ENCODE measurements at regions not wholly inside any gene's neighbourhood (a gene's known extent, or its start where the extent isn't known, plus 50 kb on each side); places are given as distances from the start of the nearest gene placed in this dataset.

DNA sequence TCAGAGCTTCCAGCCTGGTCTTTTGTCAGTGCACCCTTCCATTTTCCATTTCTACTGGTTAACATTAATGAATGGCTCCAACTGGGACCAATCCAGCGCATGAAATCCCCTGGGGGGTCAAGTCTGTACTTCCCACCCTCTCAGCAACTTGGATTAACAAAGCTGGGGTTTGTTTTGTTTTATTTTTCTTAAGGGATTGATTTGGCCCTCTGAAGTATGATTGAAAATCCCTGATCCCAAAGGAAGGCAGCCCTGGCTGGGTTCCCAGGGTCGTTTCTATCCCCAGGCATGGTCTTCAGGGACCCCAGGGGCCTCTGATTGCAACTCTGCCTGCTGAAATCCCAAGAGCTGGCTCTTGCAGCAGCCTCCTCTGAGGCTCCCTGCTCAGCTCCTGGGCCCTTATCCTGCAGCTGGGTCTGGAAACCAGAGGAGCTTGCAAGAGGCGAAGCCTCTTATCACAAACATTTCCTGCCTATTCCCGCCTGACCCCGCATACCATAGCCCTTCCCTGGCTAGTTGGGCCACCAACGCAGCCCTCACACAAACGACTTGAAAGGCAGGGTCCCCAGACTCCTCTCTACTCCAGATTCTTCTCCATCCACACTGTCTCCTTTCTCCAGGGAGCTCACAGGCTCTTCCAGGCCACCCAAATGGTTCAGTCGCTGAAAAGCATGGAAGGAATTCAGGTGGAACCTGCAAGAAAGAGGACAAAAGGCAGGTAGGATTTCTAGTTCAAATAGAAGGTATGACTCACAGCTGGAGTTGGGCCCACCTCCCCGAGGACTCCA, 109.7 kb upstream of the PKDCC start:
- no peak for TF ChIP-seq POLR2A (IDR thresholded peaks at IDR 0.05)
- TF ChIP-seq, protein P1, sequence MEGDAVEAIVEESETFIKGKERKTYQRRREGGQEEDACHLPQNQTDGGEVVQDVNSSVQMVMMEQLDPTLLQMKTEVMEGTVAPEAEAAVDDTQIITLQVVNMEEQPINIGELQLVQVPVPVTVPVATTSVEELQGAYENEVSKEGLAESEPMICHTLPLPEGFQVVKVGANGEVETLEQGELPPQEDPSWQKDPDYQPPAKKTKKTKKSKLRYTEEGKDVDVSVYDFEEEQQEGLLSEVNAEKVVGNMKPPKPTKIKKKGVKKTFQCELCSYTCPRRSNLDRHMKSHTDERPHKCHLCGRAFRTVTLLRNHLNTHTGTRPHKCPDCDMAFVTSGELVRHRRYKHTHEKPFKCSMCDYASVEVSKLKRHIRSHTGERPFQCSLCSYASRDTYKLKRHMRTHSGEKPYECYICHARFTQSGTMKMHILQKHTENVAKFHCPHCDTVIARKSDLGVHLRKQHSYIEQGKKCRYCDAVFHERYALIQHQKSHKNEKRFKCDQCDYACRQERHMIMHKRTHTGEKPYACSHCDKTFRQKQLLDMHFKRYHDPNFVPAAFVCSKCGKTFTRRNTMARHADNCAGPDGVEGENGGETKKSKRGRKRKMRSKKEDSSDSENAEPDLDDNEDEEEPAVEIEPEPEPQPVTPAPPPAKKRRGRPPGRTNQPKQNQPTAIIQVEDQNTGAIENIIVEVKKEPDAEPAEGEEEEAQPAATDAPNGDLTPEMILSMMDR (IDR thresholded peaks at IDR 0.05), result no peak
- H3K4me1 ChIP-seq, result peaks cover 7 to 27% of the 10 kb centered on the region in 2 donors
- H3K9me3 ChIP-seq, result no peaks in the 10 kb centered on the region
- DNase-seq, result peak in 1 of 2 donors; percentile 32
- intact Hi-C loops (cut with DNase I; ENCODE audit: low total_unique reads), result loop anchor here (10.0 kb wide), 1 partner anchor 67 kb away; no protein-coding TSS in a partner anchor
- peak overlapping the region; percentile 76 to 77 for H3K27ac ChIP-seq
- H3K36me3 ChIP-seq, result no peaks in the 10 kb centered on the region
- H3K27me3 ChIP-seq, result no peaks in the 10 kb centered on the region
- no peak overlapping the region for H3K4me3 ChIP-seq

DNA sequence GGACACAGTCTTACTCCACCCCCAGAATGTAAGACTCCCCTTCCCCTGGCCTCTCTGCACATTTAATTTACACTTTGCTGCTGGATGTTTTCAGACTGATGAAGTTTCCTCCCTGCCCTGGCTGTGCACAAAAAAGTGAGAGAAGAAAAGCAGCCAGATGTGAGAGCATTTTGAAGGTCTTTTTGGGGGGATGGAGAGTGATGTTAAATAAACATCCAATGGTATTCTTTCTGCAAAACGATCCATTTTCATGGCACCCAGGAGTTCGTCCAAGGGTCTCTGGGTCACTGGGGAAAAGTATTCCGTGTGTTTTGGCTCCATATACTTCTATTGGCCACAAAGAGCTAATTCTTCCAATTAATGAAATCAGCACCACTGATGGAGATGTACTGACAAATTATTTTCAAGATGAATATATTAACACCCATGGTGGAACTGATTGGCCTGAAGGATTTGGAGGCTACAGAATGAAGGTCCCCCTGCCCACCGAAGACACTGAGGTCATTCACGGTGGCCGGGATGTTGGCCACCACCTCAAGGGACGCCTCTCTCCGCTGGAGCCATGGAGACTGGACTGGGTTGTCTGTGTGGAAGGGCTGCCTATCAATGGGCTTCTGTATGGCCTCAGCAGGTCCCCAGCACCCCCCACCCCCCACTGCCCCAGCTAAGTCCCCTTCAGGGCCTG, 107.6 kb upstream of the PKDCC start:
- intact Hi-C loops (cut with DNase I; ENCODE audit: low total_unique reads), result no loop called here
- Histone ChIP-seq H3K36me3 (no peaks in the 10 kb centered on the region), H3K4me1 (peaks cover 0 to 27% of the 10 kb centered on the region in 2 donors), H3K9me3 (no peaks in the 10 kb centered on the region), H3K4me3 (no peak overlapping the region), H3K27me3 (no peaks in the 10 kb centered on the region), H3K27ac (peak overlapping the region; percentile 76 to 77)
- no peak for DNase-seq
- TF ChIP-seq POLR2A (IDR thresholded peaks at IDR 0.05), result no peak

DNA sequence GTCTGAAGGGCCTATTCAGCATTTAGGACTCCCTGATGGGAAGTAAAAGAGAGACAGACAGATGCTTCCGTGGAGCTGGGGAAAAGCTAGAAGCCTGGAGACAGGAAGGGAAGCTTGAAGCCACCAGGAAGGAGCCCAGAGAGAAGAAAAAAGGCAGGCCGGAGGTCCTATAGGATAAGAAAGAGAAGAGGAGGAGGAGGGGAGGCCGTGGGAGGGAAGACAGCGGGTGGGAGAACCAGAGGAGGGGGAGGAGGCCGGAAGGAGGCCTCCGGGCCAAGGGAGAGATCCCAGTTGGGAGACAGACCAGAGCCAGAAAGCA, 107.1 kb upstream of the PKDCC start:
- intact Hi-C loops (cut with DNase I; ENCODE audit: low total_unique reads), result no loop called here
- Histone ChIP-seq H3K27me3 (no peaks in the 10 kb centered on the region), H3K4me3 (no peak overlapping the region), H3K9me3 (no peaks in the 10 kb centered on the region), H3K36me3 (no peaks in the 10 kb centered on the region), H3K27ac (peak overlapping the region; percentile 76 to 77), H3K4me1 (peaks cover 0 to 27% of the 10 kb centered on the region in 2 donors)
- peak; percentile 53 to 57 for DNase-seq
- TF ChIP-seq, protein P1 (IDR thresholded peaks at IDR 0.05), result no peak
- no peak for TF ChIP-seq POLR2A (IDR thresholded peaks at IDR 0.05)

DNA sequence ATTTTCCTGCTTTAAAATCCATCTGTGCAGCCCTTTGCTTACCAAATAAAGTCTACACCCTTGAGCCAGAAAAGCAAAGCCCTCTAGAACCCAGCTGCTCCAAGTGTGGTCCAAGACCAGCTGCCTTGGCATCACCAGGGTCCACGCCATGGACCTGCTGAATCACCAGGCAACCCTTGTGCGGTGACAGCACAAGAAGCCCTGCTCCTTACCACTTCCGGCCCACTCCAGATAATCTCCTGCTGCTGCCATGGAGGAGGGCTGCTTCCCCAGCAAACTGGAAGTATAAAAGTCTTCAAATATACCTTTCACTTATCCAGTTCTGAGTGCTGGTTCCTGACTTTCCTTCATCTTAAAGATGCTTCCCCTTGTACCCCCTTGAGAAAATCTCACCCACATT, 106.0 kb upstream of the PKDCC start:
- H3K4me1 ChIP-seq, result peaks cover 0 to 27% of the 10 kb centered on the region in 2 donors
- TF ChIP-seq, protein P1 (IDR thresholded peaks at IDR 0.05), result no peak
- no peaks in the 10 kb centered on the region for H3K36me3 ChIP-seq
- H3K9me3 ChIP-seq, result no peaks in the 10 kb centered on the region
- no peak overlapping the region for H3K4me3 ChIP-seq
- intact Hi-C loops (cut with DNase I; ENCODE audit: low total_unique reads), result no loop called here
- no peak overlapping the region for H3K27ac ChIP-seq
- DNase-seq, result no peak
- H3K27me3 ChIP-seq, result no peaks in the 10 kb centered on the region

DNA sequence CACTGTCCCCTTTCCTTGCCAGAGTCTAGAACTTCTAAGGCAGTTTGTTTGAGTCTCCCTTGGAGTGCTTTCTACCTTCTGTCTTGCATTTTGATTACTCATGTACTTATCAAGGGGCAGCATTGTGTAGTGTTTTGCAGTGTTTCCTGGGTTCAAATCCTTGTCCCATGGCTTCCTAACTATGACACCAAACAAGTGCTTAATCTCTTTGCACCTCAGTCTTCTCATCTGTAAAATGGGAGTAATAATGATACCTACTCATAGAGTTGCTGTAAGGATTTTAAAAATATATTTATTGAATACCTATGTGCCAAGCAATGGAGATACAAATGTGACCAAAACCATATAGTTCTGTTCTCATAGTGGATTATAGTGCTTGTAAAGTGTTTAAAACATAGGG, 105.5 kb upstream of the PKDCC start:
- Histone ChIP-seq H3K27me3 (no peaks in the 10 kb centered on the region), H3K9me3 (no peaks in the 10 kb centered on the region), H3K4me1 (peaks cover 0 to 27% of the 10 kb centered on the region in 2 donors), H3K27ac (no peak overlapping the region), H3K36me3 (no peaks in the 10 kb centered on the region), H3K4me3 (no peak overlapping the region)
- DNase-seq, result no peak
- intact Hi-C loops (cut with DNase I; ENCODE audit: low total_unique reads), result no loop called here
- no peak for TF ChIP-seq POLR2A (IDR thresholded peaks at IDR 0.05)
- TF ChIP-seq, protein P1 (IDR thresholded peaks at IDR 0.05), result no peak

All from uterus (tissue), 3 donors.